A549 (cell line): ENCODE measurements at regions not wholly inside any gene's neighbourhood (a gene's known extent, or its start where the extent isn't known, plus 50 kb on each side); places are given as distances from the start of the nearest gene placed in this dataset.
A peak's percentile ranks its signal among the peaks of the same experiment; 100 is the strongest.

Source experiments
- ATAC-seq, 2 experiments: fragments of 200-7000 bp in 1 of 2; fragments of >200 bp in 1 of 2; cut with Nextera tagmentation in 1 of 2; cut with Tn5 transposase in 1 of 2; 3 replicates each; pipeline versions ENCODE4 v1.8.0 to v1.9.1; 2018 to 2020; ENCODE audit warnings: mild to moderate bottlenecking in 1 of 2, moderate library complexity in 1 of 2
- CTCF ChIA-PET: fragments of 300-600 bp; sonication (Branson Sonifier 250); formaldehyde crosslinking; extraction: SDS; loops from one replicate; lab custom pipeline; 2021; ENCODE audit warnings: antibody characterized with exemption, inconsistent platforms; lab: Yijun Ruan, JAX
- POLR2A ChIA-PET: fragments of 350-600 bp; formaldehyde crosslinking; extraction: SDS; loops from one replicate; lab custom pipeline; 2021; ENCODE audit warnings: antibody characterized with exemption, inconsistent platforms; lab: Yijun Ruan, JAX
- DNase-seq, 2 experiments: peaks; one replicate each; pipeline versions ENCODE4 v3.0.0 to v3.0.0-alpha.2; 2011 to 2016; ENCODE audit warnings: low read depth in 1 of 2, low spot score in 1 of 2
- FAIRE-seq: peaks from 2 replicates; lab custom pipeline; 2011; peaks lifted over from hg19 to GRCh38; lab: Jason Lieb, UNC
- H3K27ac ChIP-seq, 2 experiments: fragments of >200 bp; sonication (Bioruptor Twin); formaldehyde crosslinking; 3 replicates each; pipeline ENCODE4 v1.5.1; 2016 to 2017
- H3K4me1 ChIP-seq: fragments of >200 bp; sonication (Bioruptor Twin); formaldehyde crosslinking; 3 replicates; pipeline ENCODE4 v1.6.1; 2016
- H3K4me2 ChIP-seq: fragments of >200 bp; sonication (Bioruptor Twin); formaldehyde crosslinking; 3 replicates; pipeline ENCODE4 v1.6.1; 2016
- H3K4me3 ChIP-seq: fragments of >200 bp; sonication (Bioruptor Twin); formaldehyde crosslinking; 3 replicates; pipeline ENCODE4 v1.5.1; 2016
- H3K9me3 ChIP-seq: fragments of >200 bp; sonication (Bioruptor Twin); formaldehyde crosslinking; 3 replicates; pipeline ENCODE4 v1.6.1; 2016
- ATOH8 ChIP-seq: fragments of 250-450 bp; sonication (Bioruptor Pico); IDR thresholded peaks from 2 replicates; pipeline ENCODE4 v1.5.0; 2020; ENCODE audit warnings: low read depth, mild to moderate bottlenecking, moderate library complexity
- CEBPB ChIP-seq, 2 experiments: fragments of >200 bp in 1 of 2; sonication (Bioruptor Twin) in 1 of 2; formaldehyde crosslinking in 1 of 2; IDR thresholded peaks; 2 replicates each; pipeline ENCODE4 v1.6.1; 2012 to 2016
- EHF ChIP-seq: fragments of 250-450 bp; sonication (Bioruptor Pico); IDR thresholded peaks from 2 replicates; pipeline ENCODE4 v1.5.0; 2020; ENCODE audit warnings: mild to moderate bottlenecking
- EP300 ChIP-seq, 2 experiments: fragments of >200 bp; sonication (Bioruptor Twin); formaldehyde crosslinking; IDR thresholded peaks; 2 replicates in 1 of 2; 3 replicates in 1 of 2; pipeline ENCODE4 v1.6.1; 2016 to 2017
- HEYL ChIP-seq: fragments of 250-450 bp; sonication (Bioruptor Pico); IDR thresholded peaks from 2 replicates; pipeline ENCODE4 v1.8.0; 2021; ENCODE audit warnings: mild to moderate bottlenecking, moderate library complexity
- HOXA7 ChIP-seq: fragments of 250-450 bp; sonication (Bioruptor Pico); IDR thresholded peaks from 2 replicates; pipeline ENCODE4 v1.5.0; 2020; ENCODE audit warnings: mild to moderate bottlenecking, moderate library complexity
- HOXB13 ChIP-seq: fragments of 250-450 bp; sonication (Bioruptor Pico); IDR thresholded peaks from 2 replicates; pipeline ENCODE4 v1.5.0; 2020; ENCODE audit warnings: low read depth, mild to moderate bottlenecking, moderate library complexity
- MAFK ChIP-seq: fragments of 450-650 bp; IDR thresholded peaks from 2 replicates; pipeline ENCODE4 v1.6.1; 2014; ENCODE audit not compliant: partially characterized antibody
- NR3C1 ChIP-seq: fragments of >200 bp; sonication (Bioruptor Twin); formaldehyde crosslinking; IDR thresholded peaks from 3 replicates; pipeline ENCODE4 v1.6.1; 2017
- POLR2A ChIP-seq: IDR thresholded peaks from 2 replicates; pipeline ENCODE4 v1.6.1; 2012; ENCODE audit warnings: mild to moderate bottlenecking, low read length
- RAD21 ChIP-seq, 2 experiments: fragments of >200 bp in 1 of 2; sonication (Bioruptor Twin) in 1 of 2; formaldehyde crosslinking in 1 of 2; IDR thresholded peaks in 1 of 2; conservative IDR thresholded peaks in 1 of 2; 2 replicates in 1 of 2; 3 replicates in 1 of 2; pipeline ENCODE4 v1.6.1; 2012 to 2018; ENCODE audit warnings: inconsistent platforms in 1 of 2
- RCOR1 ChIP-seq: fragments of 150-350 bp; IDR thresholded peaks from 2 replicates; pipeline ENCODE4 v1.6.1; 2014; ENCODE audit warnings: antibody characterized with exemption, low read length, low read depth
- RFX5 ChIP-seq: fragments of 450-650 bp; IDR thresholded peaks from 2 replicates; pipeline ENCODE4 v1.7.1; 2014; ENCODE audit warnings: antibody characterized with exemption, mild to moderate bottlenecking, moderate library complexity
- SREBF2 ChIP-seq: fragments of 450-650 bp; IDR thresholded peaks from 2 replicates; pipeline ENCODE4 v1.6.1; 2014; ENCODE audit warnings: mild to moderate bottlenecking, moderate library complexity
- TFCP2L1 ChIP-seq: fragments of 250-450 bp; sonication (Bioruptor Pico); IDR thresholded peaks from 2 replicates; pipeline ENCODE4 v1.5.0; 2021; ENCODE audit warnings: mild to moderate bottlenecking
- TP53 ChIP-seq: fragments of 250-450 bp; sonication (Bioruptor Pico); IDR thresholded peaks from 2 replicates; pipeline ENCODE4 v1.5.0; 2021; ENCODE audit warnings: mild to moderate bottlenecking, moderate library complexity
- ZFP36 ChIP-seq: fragments of 450-650 bp; IDR thresholded peaks from 2 replicates; pipeline ENCODE4 v1.6.1; 2014; ENCODE audit warnings: borderline replicate concordance; ENCODE audit not compliant: partially characterized antibody
- ZSCAN20 ChIP-seq: fragments of 250-450 bp; sonication (Bioruptor Pico); IDR thresholded peaks from 2 replicates; pipeline ENCODE4 v1.8.0; 2022; ENCODE audit warnings: mild to moderate bottlenecking, moderate library complexity
- WGBS: methylation state at CpG from one replicate; pipeline ENCODE4 v1.1.6; 2017; ENCODE audit errors: missing lambda C conversion rate; 5-methylcytosine and 5-hydroxymethylcytosine counted together
- TF ChIP-seq, protein P1 (sequence below): fragments of >200 bp; sonication (Bioruptor Twin); formaldehyde crosslinking; IDR thresholded peaks from 3 replicates; pipeline ENCODE4 v1.5.1; 2016
- TF ChIP-seq, protein P2 (sequence below): fragments of >200 bp; sonication (Bioruptor Twin); formaldehyde crosslinking; IDR thresholded peaks from 3 replicates; pipeline ENCODE4 v1.6.1; 2016
- TF ChIP-seq, protein P3 (sequence below): IDR thresholded peaks from 2 replicates; pipeline ENCODE4 v1.6.1; 2012

GRCh38 chr21:39097335-39097861 is 85.9 kb downstream of the PSMG1 start:
- no peak for TF ChIP-seq RAD21 (conservative IDR thresholded peaks at IDR 0.05 in 1 of 2, IDR thresholded peaks at IDR 0.05 in 1 of 2)
- TF ChIP-seq MAFK = no peak
- POLR2A ChIA-PET = no interaction called here
- CTCF ChIA-PET = no interaction called here
- FAIRE-seq = no peak
- no peak for ATAC-seq
- Histone ChIP-seq H3K4me2 (no peak overlapping the region), H3K4me3 (no peak overlapping the region), H3K27ac (no peak overlapping the region), H3K4me1 (peaks cover 15% of the 10 kb centered on the region; the same call in 2 of the 3 replicates), H3K9me3 (no peaks in the 10 kb centered on the region)
- no peak for DNase-seq
- WGBS = 85% methylated on average over 10 of the region's 13 CpGs

- no peak for ATAC-seq
- WGBS = 97% methylated on average over 6 of the region's 8 CpGs
- DNase-seq = no peak
- no peak overlapping the region for H3K4me2 ChIP-seq
- TF ChIP-seq TFCP2L1 (CRISPR knock-in tag) = no peak
- no peak for TF ChIP-seq EP300 (IDR thresholded peaks at IDR 0.05)
- TF ChIP-seq, protein P1, sequence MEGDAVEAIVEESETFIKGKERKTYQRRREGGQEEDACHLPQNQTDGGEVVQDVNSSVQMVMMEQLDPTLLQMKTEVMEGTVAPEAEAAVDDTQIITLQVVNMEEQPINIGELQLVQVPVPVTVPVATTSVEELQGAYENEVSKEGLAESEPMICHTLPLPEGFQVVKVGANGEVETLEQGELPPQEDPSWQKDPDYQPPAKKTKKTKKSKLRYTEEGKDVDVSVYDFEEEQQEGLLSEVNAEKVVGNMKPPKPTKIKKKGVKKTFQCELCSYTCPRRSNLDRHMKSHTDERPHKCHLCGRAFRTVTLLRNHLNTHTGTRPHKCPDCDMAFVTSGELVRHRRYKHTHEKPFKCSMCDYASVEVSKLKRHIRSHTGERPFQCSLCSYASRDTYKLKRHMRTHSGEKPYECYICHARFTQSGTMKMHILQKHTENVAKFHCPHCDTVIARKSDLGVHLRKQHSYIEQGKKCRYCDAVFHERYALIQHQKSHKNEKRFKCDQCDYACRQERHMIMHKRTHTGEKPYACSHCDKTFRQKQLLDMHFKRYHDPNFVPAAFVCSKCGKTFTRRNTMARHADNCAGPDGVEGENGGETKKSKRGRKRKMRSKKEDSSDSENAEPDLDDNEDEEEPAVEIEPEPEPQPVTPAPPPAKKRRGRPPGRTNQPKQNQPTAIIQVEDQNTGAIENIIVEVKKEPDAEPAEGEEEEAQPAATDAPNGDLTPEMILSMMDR = no peak
- no peak for TF ChIP-seq ZFP36
- no peak for TF ChIP-seq HOXB13 (CRISPR knock-in tag)
- TF ChIP-seq HOXA7 (CRISPR knock-in tag) = no peak
- TF ChIP-seq RFX5 = no peak
- TF ChIP-seq, protein P2, sequence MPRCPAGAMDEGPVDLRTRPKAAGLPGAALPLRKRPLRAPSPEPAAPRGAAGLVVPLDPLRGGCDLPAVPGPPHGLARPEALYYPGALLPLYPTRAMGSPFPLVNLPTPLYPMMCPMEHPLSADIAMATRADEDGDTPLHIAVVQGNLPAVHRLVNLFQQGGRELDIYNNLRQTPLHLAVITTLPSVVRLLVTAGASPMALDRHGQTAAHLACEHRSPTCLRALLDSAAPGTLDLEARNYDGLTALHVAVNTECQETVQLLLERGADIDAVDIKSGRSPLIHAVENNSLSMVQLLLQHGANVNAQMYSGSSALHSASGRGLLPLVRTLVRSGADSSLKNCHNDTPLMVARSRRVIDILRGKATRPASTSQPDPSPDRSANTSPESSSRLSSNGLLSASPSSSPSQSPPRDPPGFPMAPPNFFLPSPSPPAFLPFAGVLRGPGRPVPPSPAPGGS = no peak
- no peak for TF ChIP-seq RCOR1
- TF ChIP-seq EHF (CRISPR knock-in tag) = no peak
- TF ChIP-seq MAFK = no peak
- TF ChIP-seq HEYL (CRISPR knock-in tag) = no peak
- no peak for TF ChIP-seq ATOH8 (CRISPR knock-in tag)
- TF ChIP-seq NR3C1 = no peak
- no peak for TF ChIP-seq CEBPB (IDR thresholded peaks at IDR 0.05)
- TF ChIP-seq, protein P3, sequence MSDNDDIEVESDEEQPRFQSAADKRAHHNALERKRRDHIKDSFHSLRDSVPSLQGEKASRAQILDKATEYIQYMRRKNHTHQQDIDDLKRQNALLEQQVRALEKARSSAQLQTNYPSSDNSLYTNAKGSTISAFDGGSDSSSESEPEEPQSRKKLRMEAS = no peak
- no peak for TF ChIP-seq SREBF2
- no peak for TF ChIP-seq TP53 (CRISPR knock-in tag)
- TF ChIP-seq POLR2A = no peak
- FAIRE-seq = no peak
- peak overlapping the region; percentile 44 to 58; a peak in 3 of 6 replicates for H3K27ac ChIP-seq
- no peaks in the 10 kb centered on the region for H3K9me3 ChIP-seq
- no peak overlapping the region for H3K4me3 ChIP-seq
- ChIA-PET CTCF (interaction anchor here (3.0 kb wide), 1 partner anchor 11 kb away, joined by 11 read pairs; no protein-coding TSS in a partner anchor), POLR2A (no interaction called here)
- H3K4me1 ChIP-seq = peaks cover 15% of the 10 kb centered on the region; the same call in 2 of the 3 replicates
Measured at GRCh38 chr21:39096754-39097153, 86.5 kb downstream of the PSMG1 start.

DNA sequence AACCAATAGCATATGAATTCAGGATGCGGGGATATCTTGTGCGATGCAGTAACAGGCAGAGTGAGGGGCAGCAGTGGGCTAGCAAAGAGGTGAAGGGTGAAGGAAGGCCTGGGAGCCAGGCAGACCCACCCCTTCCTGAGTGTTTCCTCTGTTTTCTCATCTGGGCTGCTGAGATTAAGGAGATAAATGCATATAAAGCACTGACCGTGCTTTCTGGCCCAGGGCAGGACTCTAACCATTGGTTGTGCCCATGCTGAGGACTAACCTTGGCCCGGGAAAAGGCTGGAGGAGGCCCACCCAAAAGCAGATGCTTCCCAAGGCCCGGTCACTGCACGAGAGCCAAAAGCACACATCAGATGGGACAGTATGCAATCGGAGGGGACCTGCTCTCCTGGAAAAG is 87.6 kb downstream of the PSMG1 start:
- no peak for FAIRE-seq
- no peak for DNase-seq
- POLR2A ChIA-PET = no interaction called here
- ATAC-seq = no peak
- CTCF ChIA-PET = interaction anchor here (1.1 to 3.0 kb wide), 2 partner anchors 10 to 180 kb away, joined by 3 to 11 read pairs; no protein-coding TSS in a partner anchor
- Histone ChIP-seq H3K27ac (peak overlapping the region; percentile 67 to 73), H3K4me2 (peak overlapping the region; percentile 38; the same call in 2 of the 3 replicates), H3K4me1 (peaks cover 15% of the 10 kb centered on the region; the same call in 2 of the 3 replicates), H3K4me3 (no peak overlapping the region), H3K9me3 (no peaks in the 10 kb centered on the region)
- no peak for TF ChIP-seq ZSCAN20 (CRISPR knock-in tag)
- 82% methylated on average over 7 of the region's 7 CpGs for WGBS
